B cell (primary cell): ENCODE measurements at regions not wholly inside any gene's neighbourhood (a gene's known extent, or its start where the extent isn't known, plus 50 kb on each side); places are given as distances from the start of the nearest gene placed in this dataset.

Source experiments
- ATAC-seq: fragments of 200-7000 bp; cut with Tn5 transposase; one replicate; pipeline ENCODE4 v1.10.0; 2021; ENCODE audit warnings: low read depth, mild to moderate bottlenecking, moderate number of reproducible peaks, moderate library complexity
- CTCF ChIA-PET: fragments of 350-600 bp; sonication (Branson Sonifier 250); formaldehyde crosslinking; loops from one replicate; lab custom pipeline; 2021; ENCODE audit warnings: antibody characterized with exemption, inconsistent platforms; lab: Charles Lee
- POLR2A ChIA-PET: fragments of 350-600 bp; sonication (Branson Sonifier 250); formaldehyde crosslinking; loops from one replicate; lab custom pipeline; 2021; ENCODE audit warnings: antibody characterized with exemption; lab: Charles Lee
- DNase-seq: peaks from one replicate; pipeline ENCODE4 v3.0.0; 2013
- H2AFZ ChIP-seq: 2 replicates; pipeline ENCODE4 v1.6.1; 2012; ENCODE audit warnings: mild to moderate bottlenecking, low read depth, low read length; ENCODE audit not compliant: insufficient read depth, poor library complexity, severe bottlenecking
- H3K27ac ChIP-seq, 2 donors: 1 replicate in 1 of 2; 2 replicates in 1 of 2; pipeline ENCODE4 v1.5.1; 2012 to 2013; ENCODE audit warnings: low read length in 2 of 2, mild to moderate bottlenecking in 2 of 2, moderate library complexity in 1 of 2
- H3K27me3 ChIP-seq, 4 experiments: fragments of 200-600 bp in 1 of 4; sonication (generic) in 1 of 4; replicated peaks in 1 of 4; 1 replicate in 2 of 4; 2 replicates in 2 of 4; pipeline versions ENCODE4 v1.6.1 to v1.7.0; 2013 to 2016; ENCODE audit warnings: low read length in 3 of 4, mild to moderate bottlenecking in 2 of 4, mixed read lengths in 1 of 4, moderate library complexity in 1 of 4; ENCODE audit not compliant: insufficient read depth in 4 of 4, control insufficient read depth in 3 of 4; ENCODE audit errors: control extremely low read depth in 1 of 4
- H3K36me3 ChIP-seq, 2 experiments: replicated peaks in 1 of 2; 1 replicate in 1 of 2; 2 replicates in 1 of 2; pipeline versions ENCODE4 v1.6.1 to v1.7.1; 2013; ENCODE audit warnings: low read length in 1 of 2; ENCODE audit not compliant: insufficient read depth in 2 of 2, control insufficient read depth in 1 of 2; ENCODE audit errors: control extremely low read depth in 1 of 2, extremely low read depth in 1 of 2
- H3K4me1 ChIP-seq, 2 donors: fragments of 200-600 bp in 1 of 2; sonication (generic) in 1 of 2; 1 replicate in 1 of 2; 2 replicates in 1 of 2; pipeline versions ENCODE4 v1.5.1 to v1.6.1; 2013 to 2017; ENCODE audit warnings: low read length in 2 of 2; ENCODE audit not compliant: control insufficient read depth in 2 of 2, insufficient read depth in 2 of 2
- H3K4me2 ChIP-seq: replicated peaks from 2 replicates; pipeline ENCODE3; 2012; ENCODE audit warnings: mild to moderate bottlenecking, low read depth, low read length; ENCODE audit not compliant: poor library complexity, severe bottlenecking
- H3K4me3 ChIP-seq, 5 experiments: fragments of 200-600 bp in 1 of 5; sonication (generic) in 1 of 5; 1 replicate in 3 of 5; 2 replicates in 2 of 5; pipeline versions ENCODE4 v1.5.1 to v1.7.0; 2011 to 2016; ENCODE audit warnings: low read length in 4 of 5, mild to moderate bottlenecking in 4 of 5, low read depth in 2 of 5, control low read depth in 1 of 5, moderate library complexity in 1 of 5; ENCODE audit not compliant: insufficient read depth in 1 of 5; ENCODE audit errors: control extremely low read depth in 1 of 5, extremely low read depth in 1 of 5
- H3K79me2 ChIP-seq: fragments of 200-600 bp; sonication (generic); one replicate; pipeline ENCODE4 v1.6.0; 2016; ENCODE audit warnings: low read length; ENCODE audit not compliant: control insufficient read depth, insufficient read depth
- H3K9ac ChIP-seq: fragments of 200-600 bp; sonication (generic); 2 replicates; pipeline ENCODE4 v1.6.1; 2017; ENCODE audit warnings: mild to moderate bottlenecking, low read length, moderate library complexity
- H3K9me3 ChIP-seq, 3 donors: one replicate each; pipeline versions ENCODE4 v1.6.1 to v1.7.1; 2013; ENCODE audit warnings: low read length in 2 of 3; ENCODE audit not compliant: control insufficient read depth in 2 of 3, insufficient read depth in 1 of 3; ENCODE audit errors: control extremely low read depth in 1 of 3
- H4K20me1 ChIP-seq: 2 replicates; pipeline ENCODE4 v1.6.0; 2012; ENCODE audit warnings: mild to moderate bottlenecking, low read length; ENCODE audit not compliant: insufficient read depth, control insufficient read depth, poor library complexity, severe bottlenecking
- H3K27ac Mint-ChIP-seq: one replicate; pipeline ENCODE4 v1.8.0; 2021; ENCODE audit warnings: mixed read lengths
- H3K27me3 Mint-ChIP-seq: one replicate; pipeline ENCODE4 v1.8.0; 2021; ENCODE audit warnings: mixed read lengths
- H3K4me1 Mint-ChIP-seq: one replicate; pipeline ENCODE4 v1.8.0; 2021; ENCODE audit warnings: mixed read lengths
- H3K4me3 Mint-ChIP-seq: one replicate; pipeline ENCODE4 v1.8.0; 2021; ENCODE audit warnings: mixed read lengths
- H3K9me3 Mint-ChIP-seq: one replicate; pipeline ENCODE4 v1.8.0; 2022; ENCODE audit warnings: mixed read lengths; ENCODE audit not compliant: insufficient read depth
- EZH2 ChIP-seq: IDR thresholded peaks from 2 replicates; pipeline ENCODE4 v1.6.1; 2012; ENCODE audit warnings: borderline replicate concordance, low read depth, mild to moderate bottlenecking, moderate library complexity, low read length; ENCODE audit not compliant: insufficient read depth, poor library complexity, severe bottlenecking
- WGBS: methylation state at CpG from one replicate; pipeline ENCODE4 v1.1.5; 2013; ENCODE audit warnings: missing lambda C conversion rate; ENCODE audit not compliant: insufficient coverage; 5-methylcytosine and 5-hydroxymethylcytosine counted together
- intact Hi-C: fragments of 100-400 bp; cut with micrococcal nuclease; formaldehyde crosslinking; loops from one replicate; pipeline ENCODE4 v1.10.0; 2022
- TF ChIP-seq, protein P1 (sequence below): fragments of 200-600 bp; IDR thresholded peaks from one replicate; pipeline ENCODE4 v1.8.0; 2022; ENCODE audit warnings: antibody characterized with exemption, mild to moderate bottlenecking

DNA sequence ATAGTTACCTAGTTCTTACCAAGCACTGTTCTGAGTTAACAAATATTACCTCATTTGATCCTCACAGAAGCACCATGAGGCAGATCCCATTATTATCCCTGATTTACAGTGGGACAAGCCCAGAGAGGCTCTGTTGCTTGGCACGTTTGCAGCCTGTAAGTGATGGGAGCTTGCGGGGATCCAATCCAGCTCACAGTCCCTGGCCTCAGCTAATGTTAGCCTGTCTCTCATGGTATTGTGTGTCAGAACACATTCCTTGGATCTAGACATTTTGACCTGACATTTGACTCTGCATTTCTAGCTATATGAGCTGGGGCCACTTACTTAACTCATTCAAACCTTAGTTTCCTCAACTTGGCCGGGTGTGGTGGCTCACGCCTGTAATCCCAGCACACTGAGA lies 246.9 kb upstream of the LRTM1 start:
- H3K9me3 Mint-ChIP-seq: no peaks in the 10 kb centered on the region
- ATAC-seq: no peak

GRCh38 chr3:55173504-55173903 lies 245.6 kb upstream of the LRTM1 start:
- Histone ChIP-seq H2AFZ (no peak overlapping the region), H3K4me1 (no peaks in the 10 kb centered on the region), H3K27me3 (no peaks in the 10 kb centered on the region), H3K27ac (no peak overlapping the region), H3K4me2 (no peak overlapping the region), H3K79me2 (no peaks in the 10 kb centered on the region), H4K20me1 (no peaks in the 10 kb centered on the region), H3K9me3 (no peaks in the 10 kb centered on the region), H3K9ac (no peak overlapping the region), H3K4me3 (no peak overlapping the region), H3K36me3 (no peaks in the 10 kb centered on the region)
- WGBS: 80% methylated on average over 1 of the region's 1 CpG
- intact Hi-C loops: loop anchor here (10.0 kb wide), 1 partner anchor 1879 kb away; no protein-coding TSS in a partner anchor
- no peak for ATAC-seq
- Mint-ChIP-seq H3K9me3 (no peaks in the 10 kb centered on the region), H3K4me3 (no peak overlapping the region), H3K4me1 (no peaks in the 10 kb centered on the region), H3K27ac (no peak overlapping the region), H3K27me3 (no peaks in the 10 kb centered on the region)
- CTCF ChIA-PET: no interaction called here
- POLR2A ChIA-PET: no interaction called here
- TF ChIP-seq, protein P1, sequence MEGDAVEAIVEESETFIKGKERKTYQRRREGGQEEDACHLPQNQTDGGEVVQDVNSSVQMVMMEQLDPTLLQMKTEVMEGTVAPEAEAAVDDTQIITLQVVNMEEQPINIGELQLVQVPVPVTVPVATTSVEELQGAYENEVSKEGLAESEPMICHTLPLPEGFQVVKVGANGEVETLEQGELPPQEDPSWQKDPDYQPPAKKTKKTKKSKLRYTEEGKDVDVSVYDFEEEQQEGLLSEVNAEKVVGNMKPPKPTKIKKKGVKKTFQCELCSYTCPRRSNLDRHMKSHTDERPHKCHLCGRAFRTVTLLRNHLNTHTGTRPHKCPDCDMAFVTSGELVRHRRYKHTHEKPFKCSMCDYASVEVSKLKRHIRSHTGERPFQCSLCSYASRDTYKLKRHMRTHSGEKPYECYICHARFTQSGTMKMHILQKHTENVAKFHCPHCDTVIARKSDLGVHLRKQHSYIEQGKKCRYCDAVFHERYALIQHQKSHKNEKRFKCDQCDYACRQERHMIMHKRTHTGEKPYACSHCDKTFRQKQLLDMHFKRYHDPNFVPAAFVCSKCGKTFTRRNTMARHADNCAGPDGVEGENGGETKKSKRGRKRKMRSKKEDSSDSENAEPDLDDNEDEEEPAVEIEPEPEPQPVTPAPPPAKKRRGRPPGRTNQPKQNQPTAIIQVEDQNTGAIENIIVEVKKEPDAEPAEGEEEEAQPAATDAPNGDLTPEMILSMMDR: no peak
- no peak for TF ChIP-seq EZH2
- DNase-seq: no peak

More for the DNA sequence above, 246.9 kb upstream of the LRTM1 start:
- H3K9ac ChIP-seq: no peak overlapping the region
- H3K9me3 ChIP-seq: no peaks in the 10 kb centered on the region
- WGBS: 100% methylated on average over 2 of the region's 4 CpGs
- intact Hi-C loops: loop anchor here (10.0 kb wide), 1 partner anchor 1880 kb away; no protein-coding TSS in a partner anchor
- no peak for DNase-seq
- H3K4me3 Mint-ChIP-seq: no peak overlapping the region
- H3K27ac ChIP-seq: no peak overlapping the region
- TF ChIP-seq, protein P1: no peak
- TF ChIP-seq EZH2: no peak
- H3K4me1 ChIP-seq: no peaks in the 10 kb centered on the region
- no peak overlapping the region for H3K4me2 ChIP-seq
- H4K20me1 ChIP-seq: no peaks in the 10 kb centered on the region
- H3K4me3 ChIP-seq: no peak overlapping the region
- peaks cover 4% of the 10 kb centered on the region for H3K27me3 Mint-ChIP-seq
- H3K4me1 Mint-ChIP-seq: no peaks in the 10 kb centered on the region
- H3K36me3 ChIP-seq: no peaks in the 10 kb centered on the region
- H3K27me3 ChIP-seq: no peaks in the 10 kb centered on the region
- ChIA-PET CTCF (no interaction called here), POLR2A (no interaction called here)
- H3K27ac Mint-ChIP-seq: no peak overlapping the region
- no peak overlapping the region for H2AFZ ChIP-seq
- no peaks in the 10 kb centered on the region for H3K79me2 ChIP-seq
